ENCODE measurements at regions not wholly inside any gene's neighbourhood (a gene's known extent, or its start where the extent isn't known, plus 50 kb on each side); places are given as distances from the start of the nearest gene placed in this dataset.

DNA sequence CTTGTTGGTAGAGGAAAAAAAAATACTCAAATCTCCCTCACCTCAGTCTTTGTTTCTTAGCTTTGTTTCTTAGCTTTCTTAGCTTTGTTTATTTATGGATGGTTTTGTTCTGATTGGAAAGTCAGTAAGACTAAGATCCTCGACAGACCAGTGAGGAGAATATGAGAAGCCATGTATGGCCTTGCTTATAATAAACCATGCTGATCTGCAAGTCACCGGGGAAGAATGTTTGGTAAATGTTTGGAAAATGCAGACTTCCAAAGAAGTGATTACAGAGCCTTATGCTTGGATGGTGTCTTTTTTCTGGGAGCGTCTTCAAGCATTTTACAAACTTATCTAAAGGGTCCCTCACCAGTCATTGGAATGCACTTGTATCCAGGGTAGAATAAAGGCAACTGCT is 90.1 kb upstream of the NOCT start:
- TF ChIP-seq CTCF (conservative IDR thresholded peaks at IDR 0.05; ENCODE audit: low read length): no peak
- no peak for TF ChIP-seq EZH2phosphoT487 (IDR thresholded peaks at IDR 0.05; ENCODE audit: borderline replicate concordance)
